Hepatocyte (in vitro differentiated cells): ENCODE measurements at regions not wholly inside any gene's neighbourhood (a gene's known extent, or its start where the extent isn't known, plus 50 kb on each side); places are given as distances from the start of the nearest gene placed in this dataset.

Experiments used
- DNase-seq: peaks from one replicate; pipeline ENCODE4 v3.0.0-alpha.2; 2016; ENCODE audit warnings: low spot score
- H2AFZ ChIP-seq: fragments of 200-600 bp; sonication (generic); 2 replicates; pipeline ENCODE4 v1.6.0; 2016; ENCODE audit warnings: antibody characterized with exemption, mild to moderate bottlenecking
- H3K27ac ChIP-seq: fragments of 200-600 bp; sonication (generic); 2 replicates; pipeline ENCODE4 v1.5.1; 2016; ENCODE audit warnings: mild to moderate bottlenecking
- H3K27me3 ChIP-seq: fragments of 200-600 bp; sonication (generic); 2 replicates; pipeline ENCODE4 v1.6.1; 2016
- H3K36me3 ChIP-seq: fragments of 200-600 bp; sonication (generic); replicated peaks from 2 replicates; pipeline ENCODE4 v1.5.1; 2016; ENCODE audit warnings: low read depth; ENCODE audit not compliant: insufficient read depth
- H3K4me1 ChIP-seq: fragments of 200-600 bp; sonication (generic); 2 replicates; pipeline ENCODE4 v1.5.1; 2016; ENCODE audit warnings: mild to moderate bottlenecking, moderate library complexity; ENCODE audit not compliant: insufficient read depth
- H3K4me2 ChIP-seq: fragments of 200-600 bp; sonication (generic); 2 replicates; pipeline ENCODE4 v1.6.0; 2016
- H3K4me3 ChIP-seq: fragments of 200-600 bp; sonication (generic); 2 replicates; pipeline ENCODE4 v1.5.1; 2016; ENCODE audit warnings: mild to moderate bottlenecking
- H3K79me2 ChIP-seq: fragments of 200-600 bp; sonication (generic); 2 replicates; pipeline ENCODE4 v1.6.0; 2017; ENCODE audit warnings: mild to moderate bottlenecking
- H3K9me2 ChIP-seq: fragments of 200-600 bp; sonication (generic); replicated peaks from 2 replicates; pipeline ENCODE4 v1.6.0; 2017; ENCODE audit warnings: mild to moderate bottlenecking; ENCODE audit not compliant: insufficient read depth
- H3K9me3 ChIP-seq: fragments of 200-600 bp; sonication (generic); 2 replicates; pipeline ENCODE4 v1.5.1; 2016; ENCODE audit warnings: low read depth, mild to moderate bottlenecking
- H4K20me1 ChIP-seq: fragments of 200-600 bp; sonication (generic); 2 replicates; pipeline ENCODE4 v1.6.0; 2016; ENCODE audit warnings: mild to moderate bottlenecking; ENCODE audit not compliant: insufficient read depth, poor library complexity, severe bottlenecking
- EZH2 ChIP-seq: fragments of 200-600 bp; sonication (generic); IDR thresholded peaks from 2 replicates; pipeline ENCODE4 v1.6.1; 2016; ENCODE audit warnings: antibody characterized with exemption, mild to moderate bottlenecking, borderline replicate concordance
- EZH2phosphoT487 ChIP-seq: fragments of 200-600 bp; sonication (generic); IDR thresholded peaks from one replicate; pipeline ENCODE4 v1.6.1; 2018; ENCODE audit warnings: antibody characterized with exemption, mild to moderate bottlenecking, low read depth, moderate library complexity; ENCODE audit not compliant: unreplicated experiment, severe bottlenecking
- WGBS: methylation state at CpG from one replicate; pipeline ENCODE4 v1.1.6; 2016; ENCODE audit warnings: low lambda C conversion rate; ENCODE audit errors: missing lambda C conversion rate; 5-methylcytosine and 5-hydroxymethylcytosine counted together
- TF ChIP-seq, protein P1 (sequence below): fragments of 200-600 bp; sonication (generic); IDR thresholded peaks from 2 replicates; pipeline ENCODE4 v1.5.1; 2016; ENCODE audit warnings: antibody characterized with exemption, mild to moderate bottlenecking; ENCODE audit not compliant: poor library complexity

DNA sequence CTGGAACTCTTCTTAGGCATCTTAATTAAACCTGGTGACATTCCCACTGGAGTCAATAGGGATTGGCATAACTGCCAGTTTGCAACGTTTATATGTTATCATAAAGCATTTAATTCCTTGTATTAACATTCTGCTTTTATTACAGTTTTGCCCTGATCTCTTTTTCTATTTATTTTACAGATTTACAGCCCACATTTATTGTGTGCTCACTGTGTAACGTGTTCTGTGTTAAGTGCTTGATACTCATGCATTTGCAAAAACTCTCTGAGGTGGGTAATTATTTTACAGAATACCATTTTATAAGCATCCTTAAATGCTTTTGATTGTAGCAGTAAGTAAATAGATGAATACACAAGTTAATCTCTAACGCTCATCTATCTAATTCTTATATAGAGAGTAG, 341.5 kb upstream of the FAR2 start:
- DNase-seq, result no peak
- no peaks in the 10 kb centered on the region for H3K4me1 ChIP-seq
- H2AFZ ChIP-seq, result no peak overlapping the region
- no peak overlapping the region for H3K27ac ChIP-seq
- no peaks in the 10 kb centered on the region for H3K27me3 ChIP-seq
- 66% methylated on average over 3 of the region's 3 CpGs for WGBS
- H4K20me1 ChIP-seq, result no peaks in the 10 kb centered on the region
- H3K9me3 ChIP-seq, result no peaks in the 10 kb centered on the region
- no peak overlapping the region for H3K4me3 ChIP-seq
- H3K9me2 ChIP-seq, result no peaks in the 10 kb centered on the region
- H3K36me3 ChIP-seq, result no peaks in the 10 kb centered on the region
- no peaks in the 10 kb centered on the region for H3K79me2 ChIP-seq
- no peak overlapping the region for H3K4me2 ChIP-seq
- TF ChIP-seq EZH2phosphoT487, result no peak
- TF ChIP-seq, protein P1, sequence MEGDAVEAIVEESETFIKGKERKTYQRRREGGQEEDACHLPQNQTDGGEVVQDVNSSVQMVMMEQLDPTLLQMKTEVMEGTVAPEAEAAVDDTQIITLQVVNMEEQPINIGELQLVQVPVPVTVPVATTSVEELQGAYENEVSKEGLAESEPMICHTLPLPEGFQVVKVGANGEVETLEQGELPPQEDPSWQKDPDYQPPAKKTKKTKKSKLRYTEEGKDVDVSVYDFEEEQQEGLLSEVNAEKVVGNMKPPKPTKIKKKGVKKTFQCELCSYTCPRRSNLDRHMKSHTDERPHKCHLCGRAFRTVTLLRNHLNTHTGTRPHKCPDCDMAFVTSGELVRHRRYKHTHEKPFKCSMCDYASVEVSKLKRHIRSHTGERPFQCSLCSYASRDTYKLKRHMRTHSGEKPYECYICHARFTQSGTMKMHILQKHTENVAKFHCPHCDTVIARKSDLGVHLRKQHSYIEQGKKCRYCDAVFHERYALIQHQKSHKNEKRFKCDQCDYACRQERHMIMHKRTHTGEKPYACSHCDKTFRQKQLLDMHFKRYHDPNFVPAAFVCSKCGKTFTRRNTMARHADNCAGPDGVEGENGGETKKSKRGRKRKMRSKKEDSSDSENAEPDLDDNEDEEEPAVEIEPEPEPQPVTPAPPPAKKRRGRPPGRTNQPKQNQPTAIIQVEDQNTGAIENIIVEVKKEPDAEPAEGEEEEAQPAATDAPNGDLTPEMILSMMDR, result no peak
- no peak for TF ChIP-seq EZH2

DNA sequence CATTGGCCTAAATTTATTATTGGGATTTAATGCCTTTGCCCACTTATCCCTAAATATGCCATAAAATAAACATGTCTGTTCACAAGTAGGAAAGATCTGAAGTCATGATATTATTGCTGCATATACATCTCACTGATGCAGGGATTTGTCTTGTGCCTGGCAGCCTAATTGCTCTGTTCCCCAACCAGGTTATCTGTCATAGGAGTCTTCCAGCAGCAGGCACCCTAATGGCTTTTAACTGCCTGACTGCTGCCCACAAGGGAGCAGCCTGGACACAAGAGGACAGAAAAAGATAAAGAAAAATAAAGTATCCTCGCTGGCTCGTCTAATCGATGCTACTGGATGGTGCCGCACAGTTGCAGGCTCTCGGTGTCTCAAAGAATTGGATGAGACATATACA, 337.6 kb upstream of the FAR2 start:
- no peaks in the 10 kb centered on the region for H3K79me2 ChIP-seq
- TF ChIP-seq, protein P1, result no peak
- no peak for TF ChIP-seq EZH2phosphoT487
- no peak for TF ChIP-seq EZH2
- 88% methylated on average over 5 of the region's 5 CpGs for WGBS
- H3K9me3 ChIP-seq, result no peaks in the 10 kb centered on the region
- no peaks in the 10 kb centered on the region for H3K27me3 ChIP-seq
- H3K9me2 ChIP-seq, result no peaks in the 10 kb centered on the region
- H3K4me3 ChIP-seq, result no peak overlapping the region
- no peaks in the 10 kb centered on the region for H3K4me1 ChIP-seq
- no peaks in the 10 kb centered on the region for H3K36me3 ChIP-seq
- no peak overlapping the region for H3K4me2 ChIP-seq
- no peaks in the 10 kb centered on the region for H4K20me1 ChIP-seq
- H2AFZ ChIP-seq, result no peak overlapping the region
- no peak overlapping the region for H3K27ac ChIP-seq
- DNase-seq, result no peak

DNA sequence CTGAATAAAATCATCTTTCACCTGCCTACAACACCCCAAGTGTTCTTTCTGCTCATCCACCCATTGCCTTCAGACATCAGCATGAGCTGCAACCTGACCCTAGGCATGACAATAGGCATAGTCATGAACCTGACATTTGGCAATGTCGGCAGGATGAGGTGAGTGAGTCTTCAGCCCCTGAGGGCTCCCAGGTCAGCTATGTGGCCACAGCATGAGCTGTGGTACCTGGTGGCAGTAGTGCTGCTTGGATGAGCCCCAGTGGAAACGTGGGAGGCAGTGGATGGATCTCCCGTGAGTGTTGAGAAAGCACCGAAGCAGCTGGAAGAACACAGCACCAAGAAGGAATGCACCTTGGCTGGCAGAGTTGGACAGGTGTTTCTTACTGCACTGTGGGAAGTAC, 334.8 kb upstream of the FAR2 start:
- DNase-seq, result no peak
- Histone ChIP-seq H3K27ac (no peak overlapping the region), H3K9me2 (no peaks in the 10 kb centered on the region), H2AFZ (no peak overlapping the region), H3K79me2 (no peaks in the 10 kb centered on the region), H3K27me3 (no peaks in the 10 kb centered on the region), H3K36me3 (no peaks in the 10 kb centered on the region), H3K4me2 (no peak overlapping the region), H3K4me1 (no peaks in the 10 kb centered on the region), H4K20me1 (no peaks in the 10 kb centered on the region), H3K4me3 (no peak overlapping the region), H3K9me3 (no peaks in the 10 kb centered on the region)
- TF ChIP-seq, protein P1, result no peak
- TF ChIP-seq EZH2phosphoT487 (no peak), EZH2 (no peak)
- WGBS, result 85% methylated on average over 4 of the region's 4 CpGs

DNA sequence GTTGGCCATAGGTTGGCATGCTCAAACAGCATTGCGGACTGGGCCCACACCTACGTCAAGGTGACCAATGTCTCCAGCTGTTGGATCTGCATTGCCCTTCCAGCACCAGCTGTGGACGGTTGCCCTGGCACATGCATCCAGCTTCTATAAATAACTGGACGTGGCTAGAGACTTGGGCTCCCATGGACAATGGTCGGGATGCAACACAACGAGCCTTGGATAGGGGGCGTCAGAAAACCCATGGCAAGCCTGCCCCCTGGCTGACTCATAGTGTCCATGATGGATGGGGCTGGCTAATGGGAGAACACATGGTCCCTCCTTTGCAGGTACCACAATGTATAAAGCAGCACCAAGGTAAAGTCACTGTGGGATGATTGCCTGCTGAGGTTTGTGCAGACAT, 331.6 kb upstream of the FAR2 start:
- no peak overlapping the region for H2AFZ ChIP-seq
- WGBS, result 91% methylated on average over 7 of the region's 7 CpGs

More for the DNA sequence above, 331.6 kb upstream of the FAR2 start:
- H3K9me3 ChIP-seq, result no peaks in the 10 kb centered on the region
- TF ChIP-seq EZH2 (no peak), EZH2phosphoT487 (no peak)
- TF ChIP-seq, protein P1, result no peak
- H3K79me2 ChIP-seq, result no peaks in the 10 kb centered on the region
- H3K4me1 ChIP-seq, result no peaks in the 10 kb centered on the region
- H3K4me2 ChIP-seq, result no peak overlapping the region
- H3K4me3 ChIP-seq, result no peak overlapping the region
- DNase-seq, result no peak
- no peaks in the 10 kb centered on the region for H4K20me1 ChIP-seq
- no peaks in the 10 kb centered on the region for H3K9me2 ChIP-seq
- H3K36me3 ChIP-seq, result no peaks in the 10 kb centered on the region
- no peaks in the 10 kb centered on the region for H3K27me3 ChIP-seq
- H3K27ac ChIP-seq, result no peak overlapping the region
